GM21390 (cell line): ENCODE measurements at regions not wholly inside any gene's neighbourhood (a gene's known extent, or its start where the extent isn't known, plus 50 kb on each side); places are given as distances from the start of the nearest gene placed in this dataset.

ENCODE experiments used
- ATAC-seq: cut with Tn5 transposase; IDR thresholded peaks from one replicate; pipeline ENCODE4 v1.9.1; 2021; ENCODE audit not compliant: unreplicated experiment

DNA sequence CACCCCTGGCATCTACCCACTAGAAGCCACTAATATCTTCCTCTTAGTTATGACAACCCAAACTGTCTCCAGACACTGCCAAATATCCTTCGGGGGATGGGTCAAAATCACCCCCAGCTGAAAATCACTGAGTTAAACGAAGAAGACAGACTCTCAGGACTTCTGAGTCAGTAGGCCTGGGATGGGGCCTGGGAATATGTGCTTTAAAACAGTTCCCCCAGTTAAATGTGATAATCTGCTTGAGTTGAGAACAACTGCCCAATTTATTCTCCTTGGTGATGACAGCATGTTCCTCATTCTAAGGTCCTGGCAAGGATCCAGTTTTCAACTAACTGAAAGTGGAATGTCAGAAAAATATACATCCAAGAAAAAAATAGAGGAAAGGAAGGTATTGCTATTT lies 52.4 kb downstream of the CBLL2 start:
- ATAC-seq = no peak

DNA sequence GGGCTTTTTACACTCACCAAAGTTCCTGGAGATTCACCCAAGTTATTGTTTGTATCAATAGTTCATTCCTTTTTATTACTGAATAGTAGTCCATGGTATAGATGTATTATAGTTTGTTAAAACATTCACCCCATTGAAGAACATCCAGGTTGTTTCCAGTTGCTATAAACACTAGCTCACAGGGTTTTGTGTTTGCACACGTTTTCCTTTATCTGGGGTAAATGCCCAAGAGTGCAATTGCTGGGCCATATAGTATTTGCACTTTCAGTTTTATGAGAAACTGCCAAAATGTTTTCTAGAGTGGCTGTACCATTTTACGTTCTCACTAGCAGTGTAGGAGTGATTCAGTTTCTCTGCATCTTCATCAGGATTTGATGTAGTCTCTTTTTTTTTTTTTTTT lies 57.1 kb downstream of the CBLL2 start:
- no peak for ATAC-seq

DNA sequence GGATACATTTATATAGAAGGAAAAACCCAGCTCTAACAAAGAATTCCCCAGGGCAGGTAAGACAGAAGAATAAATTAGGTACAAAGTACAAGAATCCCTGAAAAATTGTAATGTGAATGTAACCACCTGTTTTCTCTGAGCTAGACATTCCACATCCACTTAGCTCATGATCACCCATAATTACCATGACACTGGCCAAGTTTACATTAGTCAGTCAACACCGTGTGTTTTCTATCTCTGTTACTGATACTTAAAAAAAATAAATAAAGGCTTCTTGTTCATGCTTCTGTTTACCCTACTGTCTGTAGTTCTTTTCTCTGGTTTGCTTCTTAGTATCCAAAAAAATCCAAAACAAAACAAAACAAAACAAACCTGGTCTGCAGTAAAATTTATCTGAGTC lies 66.0 kb downstream of the CBLL2 start:
- no peak for ATAC-seq

DNA sequence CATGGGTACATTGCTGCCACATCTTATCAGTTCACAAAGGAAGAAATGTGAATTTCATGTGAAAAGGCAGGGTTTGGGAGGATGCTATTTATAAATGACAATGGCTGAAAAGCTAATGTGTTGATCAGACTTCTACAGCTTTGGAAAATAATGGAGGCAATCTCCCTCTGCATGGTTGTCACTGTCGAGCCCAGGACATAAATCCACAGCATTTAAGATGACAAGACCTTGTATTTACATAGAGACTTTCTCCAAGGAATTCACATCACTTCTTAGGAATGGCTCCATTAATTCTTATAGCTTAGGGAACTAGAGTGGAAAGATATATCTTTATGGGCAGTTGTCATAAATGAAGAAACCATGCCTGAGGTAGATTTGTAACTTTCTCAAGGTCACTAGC lies 66.7 kb downstream of the CBLL2 start:
- ATAC-seq = no peak

DNA sequence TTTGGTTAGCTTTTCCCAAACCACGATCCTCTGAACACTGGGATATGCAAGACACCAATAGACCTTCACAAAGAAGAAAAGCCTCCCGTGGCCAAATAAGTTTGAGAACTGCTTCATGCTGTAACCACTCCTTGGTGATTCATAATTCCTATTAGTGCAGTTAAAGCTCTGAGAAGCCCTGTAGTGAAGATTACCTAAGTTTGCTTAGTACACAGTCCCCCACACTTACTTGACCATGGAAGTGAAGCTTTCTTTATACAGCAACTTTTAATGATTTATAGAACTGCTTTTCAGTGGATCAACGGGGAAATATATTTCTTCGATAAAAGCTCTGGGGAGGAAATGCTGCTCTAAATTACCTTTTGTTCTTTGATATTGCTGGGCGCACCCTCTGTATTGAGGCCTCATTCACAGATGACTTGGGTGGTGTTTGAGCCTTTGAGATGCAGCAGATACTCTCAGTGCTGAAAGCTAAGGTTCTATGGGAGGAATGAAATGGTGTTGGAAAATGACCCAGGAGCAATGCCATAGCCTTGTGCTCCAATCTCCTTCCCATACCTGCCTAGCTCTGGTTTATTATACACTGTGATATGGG lies 67.4 kb downstream of the CBLL2 start:
- ATAC-seq = no peak

DNA sequence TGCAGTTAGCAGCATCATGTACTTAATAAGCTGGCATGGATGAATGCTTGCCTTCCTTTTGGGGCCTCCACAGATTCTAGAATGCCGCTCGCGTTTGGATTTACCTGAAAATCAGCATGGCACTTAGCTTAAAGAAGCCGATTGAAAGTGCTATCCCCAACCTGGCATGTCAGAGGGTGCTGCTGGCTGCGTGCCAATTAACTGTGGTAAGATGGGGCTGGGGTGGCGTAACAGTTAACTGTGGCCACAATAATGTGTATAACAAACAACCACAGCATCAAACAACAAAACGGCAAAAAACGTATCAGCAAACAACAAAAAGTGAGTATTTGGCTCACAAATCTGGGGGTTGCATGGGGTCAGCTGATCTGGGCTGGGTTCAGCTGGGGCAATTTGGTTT lies 70.5 kb downstream of the CBLL2 start:
- ATAC-seq = no peak

DNA sequence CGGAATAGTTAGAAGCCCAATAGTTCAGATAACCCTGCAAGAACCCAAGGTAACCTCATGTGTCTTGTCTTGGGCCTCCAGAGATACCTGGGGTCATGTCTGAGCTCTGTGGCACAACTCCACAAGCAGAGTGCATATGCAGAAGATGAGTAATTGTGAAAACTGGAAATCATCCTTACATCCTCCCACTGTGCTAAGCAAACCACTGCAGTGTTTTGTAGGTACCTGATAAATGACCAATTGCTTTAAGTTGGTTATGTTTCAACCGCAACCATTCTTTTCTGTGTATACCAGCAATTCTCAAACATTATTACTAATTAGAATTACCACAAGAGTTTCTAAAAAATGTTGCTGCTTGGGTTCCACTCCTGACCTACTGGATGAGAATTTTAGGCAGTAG lies 73.2 kb downstream of the CBLL2 start:
- no peak for ATAC-seq

DNA sequence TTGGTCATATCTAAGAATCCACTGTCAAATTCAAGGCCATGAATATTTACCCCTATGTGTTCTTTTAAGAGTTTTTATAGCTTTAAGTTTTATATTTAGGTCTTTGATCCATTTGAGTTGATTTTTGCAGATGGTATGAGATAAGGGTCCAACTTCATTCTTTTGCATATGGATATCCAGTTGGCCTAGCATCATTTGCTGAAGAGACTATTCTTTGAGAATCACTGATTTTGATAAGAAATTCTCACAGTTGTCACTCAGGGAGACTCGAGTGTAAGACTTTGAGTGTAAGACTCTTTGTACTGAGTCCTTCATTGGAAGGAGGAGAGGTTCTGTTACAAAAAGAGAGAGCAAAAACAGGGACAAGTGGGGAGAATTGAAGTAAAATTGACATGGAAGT lies 74.8 kb downstream of the CBLL2 start:
- no peak for ATAC-seq

DNA sequence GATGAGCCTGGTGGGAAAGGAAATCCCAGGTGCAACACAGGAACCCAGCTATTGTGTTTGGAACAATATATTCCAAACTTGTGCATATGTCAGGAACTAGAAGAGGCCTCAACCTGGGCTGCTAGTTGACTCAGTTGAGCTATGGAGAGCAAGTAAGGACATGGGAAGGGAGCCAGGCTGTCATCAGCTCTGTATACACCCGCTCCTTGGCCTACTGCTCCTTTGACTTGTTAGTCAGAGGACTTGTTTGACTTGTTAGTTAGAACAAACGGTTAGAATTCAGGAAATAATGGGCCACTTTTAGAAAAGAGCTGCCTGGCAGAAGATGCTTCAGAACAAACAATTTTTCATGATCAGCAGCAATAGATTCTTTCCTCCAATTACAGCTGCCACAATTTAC lies 76.4 kb downstream of the CBLL2 start:
- no peak for ATAC-seq

DNA sequence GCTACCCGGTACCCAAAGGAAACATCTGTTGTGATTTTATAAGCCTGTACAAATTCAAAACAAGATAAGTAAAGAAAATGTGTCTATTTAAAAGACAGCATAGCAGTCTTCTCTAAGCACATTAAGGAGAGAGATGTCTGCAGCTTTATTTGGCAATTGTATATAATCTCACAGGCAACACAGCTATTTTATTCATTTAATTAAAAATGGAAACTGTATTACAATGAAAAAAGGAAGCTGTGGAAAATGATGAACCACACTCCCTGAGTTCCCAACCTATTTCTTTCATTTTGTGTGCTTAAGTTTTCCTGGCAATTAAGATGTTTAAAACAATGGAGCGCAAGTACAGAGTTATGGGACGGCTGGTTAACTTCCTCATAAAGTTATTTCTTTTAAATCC lies 78.4 kb downstream of the CBLL2 start:
- no peak for ATAC-seq

DNA sequence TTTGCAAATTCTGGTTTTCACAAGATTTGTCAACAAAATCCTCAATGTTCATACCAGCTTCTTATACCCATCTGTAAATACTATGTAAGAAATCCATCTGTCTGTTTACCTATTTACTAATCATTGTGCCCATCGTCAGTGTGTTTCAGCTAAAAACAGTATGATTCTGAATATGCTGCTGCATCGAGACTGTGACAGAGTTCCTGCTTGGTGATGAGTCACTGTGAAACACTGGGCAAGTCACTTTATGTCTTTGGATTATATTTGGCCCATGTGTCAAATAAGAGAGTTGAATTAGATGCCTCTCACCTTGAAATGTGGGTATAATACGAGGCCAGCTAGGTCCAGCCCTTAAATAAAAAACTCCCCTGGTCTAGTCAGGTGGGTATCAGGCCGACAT lies 79.3 kb downstream of the CBLL2 start:
- no peak for ATAC-seq

DNA sequence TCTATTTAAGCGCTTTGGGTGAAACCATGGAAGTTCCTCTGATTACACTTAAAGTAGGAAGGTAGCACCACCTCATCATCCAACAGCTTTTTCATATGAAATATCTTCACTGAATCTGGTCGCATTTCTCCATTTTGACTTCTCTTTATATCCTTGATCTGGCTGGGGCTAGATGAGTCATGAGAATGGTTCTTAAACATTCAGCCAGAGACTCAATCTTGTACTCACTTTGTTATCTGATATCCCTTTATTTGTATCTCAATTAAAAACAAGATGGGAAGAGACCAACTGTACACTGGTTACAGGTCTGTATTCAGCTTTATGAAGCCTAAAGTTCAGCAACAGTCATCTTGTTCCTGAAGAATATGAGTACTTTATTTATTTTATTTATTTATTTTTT lies 84.9 kb downstream of the CBLL2 start:
- ATAC-seq = no peak

DNA sequence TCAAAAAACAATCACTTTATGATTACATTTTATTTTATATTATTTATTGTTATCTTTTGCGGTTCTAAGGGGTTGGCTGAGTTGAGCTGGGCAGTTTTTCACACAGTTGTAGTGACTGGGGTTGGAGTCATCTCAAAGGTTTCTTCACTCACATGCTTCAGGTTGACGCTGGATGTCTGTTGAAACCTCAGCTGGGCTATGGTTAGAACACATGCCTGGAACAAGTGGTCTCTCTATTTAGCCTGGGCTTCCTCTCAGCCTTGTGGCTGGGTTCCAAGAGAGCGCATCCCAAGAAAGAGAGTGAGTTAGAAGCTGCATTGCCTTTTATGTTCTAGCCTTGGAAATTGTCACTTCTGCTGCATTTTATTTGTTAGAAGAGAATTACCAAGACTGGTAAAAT lies 87.4 kb downstream of the CBLL2 start:
- ATAC-seq = no peak

DNA sequence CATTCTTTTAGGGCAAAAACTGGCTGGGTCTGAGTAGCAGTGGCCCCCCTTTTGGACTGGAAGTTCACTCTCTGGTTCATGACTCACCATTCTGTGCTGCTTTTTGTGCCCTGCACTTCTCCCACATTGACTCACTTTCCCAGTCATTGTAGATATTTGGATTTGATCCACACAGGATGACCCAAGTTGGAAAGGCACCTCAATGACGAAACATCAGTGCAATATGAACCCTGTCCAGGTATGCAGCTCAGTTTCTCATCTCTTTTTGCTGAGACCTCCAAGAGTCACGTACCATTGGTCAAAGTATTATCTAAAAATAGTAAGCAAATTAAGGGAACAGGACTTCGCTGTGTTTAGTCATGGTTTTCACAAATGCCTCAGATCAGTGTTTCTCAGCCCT lies 92.7 kb downstream of the CBLL2 start:
- ATAC-seq = no peak

DNA sequence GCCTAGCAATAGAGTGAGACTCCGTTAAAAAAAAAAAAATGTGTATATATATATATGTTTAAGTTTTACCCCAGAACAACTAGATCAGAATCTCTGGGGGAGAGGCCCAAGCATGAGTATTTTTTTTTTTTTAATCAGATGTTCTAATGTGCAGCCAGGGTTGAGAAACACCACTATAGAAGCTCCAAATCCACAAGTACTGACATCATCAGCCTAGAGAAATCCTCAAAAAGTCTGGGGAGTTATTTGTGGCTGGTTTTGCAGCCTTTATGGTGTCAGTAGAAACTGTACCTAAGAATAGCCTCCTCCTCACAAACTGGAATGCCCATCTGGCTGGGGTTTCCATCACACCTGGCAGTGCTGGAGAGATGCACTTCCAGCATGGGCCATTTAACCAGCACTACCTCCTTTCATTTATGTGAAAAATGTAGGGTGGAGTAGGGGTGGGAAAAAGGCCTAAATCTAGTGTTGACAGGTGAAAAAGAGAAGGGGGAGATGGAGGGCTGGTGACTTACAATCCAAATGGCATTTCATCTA lies 93.5 kb downstream of the CBLL2 start:
- ATAC-seq = no peak

DNA sequence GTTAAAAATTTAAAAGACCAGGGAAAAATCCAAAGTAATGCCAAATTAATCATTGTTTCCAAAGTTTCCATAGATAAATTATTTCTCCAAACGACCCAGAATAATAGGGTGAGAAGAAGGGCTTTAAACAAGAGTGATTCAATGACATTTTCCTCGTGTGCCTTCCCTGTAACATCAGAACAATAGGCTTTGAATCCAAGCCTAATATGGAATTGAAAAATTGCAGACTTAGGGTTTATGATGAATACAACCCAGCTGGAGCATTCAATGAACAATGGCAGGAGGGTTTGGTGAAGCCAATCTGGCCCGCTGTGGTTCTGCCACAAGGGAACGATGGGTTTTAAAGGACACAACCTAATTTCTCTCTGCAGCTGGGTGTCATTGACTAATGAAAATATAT lies 94.2 kb downstream of the CBLL2 start:
- ATAC-seq = no peak

DNA sequence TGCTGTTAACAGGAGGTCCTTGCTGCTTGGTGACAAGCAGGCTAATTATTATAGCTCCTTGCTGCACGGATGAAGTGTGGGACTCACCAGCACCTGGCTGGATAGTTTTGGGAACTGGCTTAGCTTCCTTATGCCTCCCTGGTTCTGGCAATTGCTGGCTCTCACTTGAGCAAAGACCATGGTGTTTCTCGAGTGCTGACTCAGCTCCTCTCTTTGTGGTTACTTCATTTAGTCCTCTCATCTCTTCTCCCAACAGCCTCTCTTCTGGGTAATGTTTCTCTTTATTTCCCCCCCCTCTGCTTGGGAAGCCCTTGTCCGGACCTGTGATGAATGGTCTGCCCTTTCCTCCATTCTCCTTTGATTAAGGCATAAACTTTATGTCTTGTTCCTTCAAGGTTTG lies 100.4 kb downstream of the CBLL2 start:
- no peak for ATAC-seq

DNA sequence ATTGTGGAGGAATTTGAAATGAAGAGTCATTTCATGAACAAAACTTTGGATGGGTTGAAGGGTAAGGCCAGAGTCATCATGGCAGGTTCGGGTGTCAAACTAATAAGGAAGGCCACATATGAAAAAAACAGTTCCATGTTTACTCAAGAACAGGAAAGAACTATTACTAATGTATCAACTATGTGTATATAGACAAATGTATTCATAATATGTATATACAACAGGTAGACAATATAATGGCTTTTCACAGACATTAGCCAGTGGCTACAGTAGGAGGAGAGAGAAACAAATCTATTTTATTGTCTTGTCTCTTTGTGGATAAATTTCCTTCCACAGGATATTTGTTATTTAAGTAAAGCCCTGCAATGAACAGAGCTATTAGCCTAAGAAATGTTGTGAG lies 101.1 kb downstream of the CBLL2 start:
- no peak for ATAC-seq

DNA sequence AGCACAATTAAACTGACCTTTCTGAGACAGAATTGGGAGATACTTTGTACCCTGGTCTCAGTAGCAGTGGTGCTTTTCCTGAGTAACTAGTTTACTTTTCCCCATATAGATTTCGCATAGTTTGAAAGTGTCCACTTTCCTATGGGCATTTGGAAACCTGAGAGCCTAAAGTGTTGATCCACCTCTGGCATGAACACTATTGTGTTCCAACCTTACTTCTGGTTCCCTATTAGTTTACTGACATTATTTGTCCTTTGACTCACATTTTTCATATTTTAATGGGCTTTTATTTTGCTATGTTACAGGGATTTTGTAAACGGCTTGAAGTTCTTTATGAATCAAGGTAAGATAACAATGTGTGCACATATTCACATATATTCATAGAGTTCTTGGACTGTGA lies 103.7 kb downstream of the CBLL2 start:
- ATAC-seq = no peak

DNA sequence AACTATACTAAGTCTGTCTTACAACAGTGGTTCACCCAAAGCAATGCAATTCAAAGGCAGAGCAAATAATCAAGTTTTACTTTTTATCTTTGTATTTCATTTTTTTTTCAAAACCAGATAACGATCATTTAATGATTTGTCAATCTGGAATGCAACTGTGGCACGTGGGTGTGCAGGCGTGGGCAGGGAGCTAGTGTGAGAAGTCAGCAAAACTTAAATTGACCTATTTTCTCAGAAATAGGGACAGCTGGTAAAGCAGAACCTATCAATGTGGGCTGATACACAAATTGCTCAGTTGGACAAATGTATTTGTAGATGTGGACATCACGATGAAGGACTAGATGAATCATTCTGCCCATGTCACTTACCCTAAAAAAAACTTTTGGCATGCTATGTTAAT lies 105.6 kb downstream of the CBLL2 start:
- no peak for ATAC-seq

DNA sequence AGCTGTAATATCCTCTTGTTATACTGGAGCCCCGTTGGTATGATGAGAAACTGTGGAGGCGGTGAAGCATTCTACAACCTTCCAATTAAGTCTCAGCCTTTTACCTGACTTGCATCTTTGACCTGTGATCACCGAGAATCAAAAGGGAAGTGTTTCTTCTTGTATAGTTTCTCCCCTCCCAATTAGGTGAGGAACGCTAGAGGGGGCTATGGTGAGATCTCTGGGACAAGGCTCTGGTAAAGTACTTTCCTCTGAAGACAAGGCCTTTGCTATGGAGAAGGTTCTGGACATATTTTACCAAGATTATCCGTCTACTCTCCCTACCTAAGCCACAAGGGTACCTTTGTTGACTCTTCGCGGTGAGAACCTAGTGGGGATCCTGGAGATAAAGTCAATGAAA lies 111.3 kb downstream of the CBLL2 start:
- no peak for ATAC-seq

DNA sequence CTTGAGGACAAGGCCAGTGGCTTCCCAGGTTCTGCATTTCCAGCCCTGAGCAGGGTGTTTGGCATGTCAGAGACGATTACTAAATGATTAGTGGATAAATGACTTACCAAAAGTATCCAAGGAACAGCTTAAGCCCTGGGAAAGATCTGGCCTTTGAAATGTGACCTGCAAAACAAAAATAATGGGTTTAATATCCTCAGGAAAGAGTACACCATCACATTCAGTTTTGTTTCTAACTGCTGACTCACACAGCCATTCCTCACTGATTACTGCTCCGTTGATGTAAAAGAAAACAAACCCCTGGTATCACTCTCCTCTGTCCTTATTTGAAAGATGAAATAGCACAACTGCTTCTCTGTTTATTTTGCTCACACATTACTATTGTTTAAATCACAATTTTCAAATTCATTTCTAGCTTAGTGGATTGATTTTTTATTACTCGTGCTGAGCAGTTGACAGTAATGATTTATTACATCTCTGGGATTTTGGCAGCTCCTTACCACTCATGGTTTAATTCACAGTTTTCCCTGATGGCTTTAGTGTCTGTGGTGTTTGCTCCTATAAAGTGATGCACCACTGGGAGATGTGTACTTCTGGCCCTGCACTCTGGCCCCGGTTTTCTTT lies 117.0 kb downstream of the CBLL2 start:
- ATAC-seq = no peak
